ENCODE measurements at regions not wholly inside any gene's neighbourhood (a gene's known extent, or its start where the extent isn't known, plus 50 kb on each side); places are given as distances from the start of the nearest gene placed in this dataset.
"Not testable (repeated sequence)": the region's sequence is repeated elsewhere in the genome, so short reads cannot be mapped to it uniquely, and the experiment has no call there.

GRCh38 chr1:74935446-74935845 is 198.7 kb upstream of the LHX8 start:
- no peak for TF ChIP-seq CTCF (IDR thresholded peaks at IDR 0.05; ENCODE audit: control insufficient read depth, extremely low read depth, insufficient read depth)
- no peak overlapping the region for H3K4me3 ChIP-seq (ENCODE audit: low read depth, low read length)
- no peak for DNase-seq (ENCODE audit: low read depth)

- DNase-seq (ENCODE audit: low read depth): no peak
- no peak overlapping the region for H3K4me3 ChIP-seq (ENCODE audit: low read depth, low read length)
- no peak for TF ChIP-seq CTCF (IDR thresholded peaks at IDR 0.05; ENCODE audit: control insufficient read depth, extremely low read depth, insufficient read depth)
These were observed 197.0 kb upstream of the LHX8 start for GRCh38 chr1:74937176-74937575.

GRCh38 chr1:74943046-74943445 is 191.1 kb upstream of the LHX8 start:
- TF ChIP-seq CTCF (IDR thresholded peaks at IDR 0.05; ENCODE audit: control insufficient read depth, extremely low read depth, insufficient read depth): no peak
- no peak for DNase-seq (ENCODE audit: low read depth)
- H3K4me3 ChIP-seq (ENCODE audit: low read depth, low read length): no peak overlapping the region

- TF ChIP-seq CTCF (IDR thresholded peaks at IDR 0.05; ENCODE audit: control insufficient read depth, extremely low read depth, insufficient read depth): no peak
- no peak overlapping the region for H3K4me3 ChIP-seq (ENCODE audit: low read depth, low read length)
- no peak for DNase-seq (ENCODE audit: low read depth)
These were observed 187.8 kb upstream of the LHX8 start for GRCh38 chr1:74946388-74946787.

GRCh38 chr1:74949348-74949747 is 184.8 kb upstream of the LHX8 start:
- not testable (repeated sequence) for H3K4me3 ChIP-seq (ENCODE audit: low read depth, low read length); DNase-seq (ENCODE audit: low read depth)

GRCh38 chr1:74951981-74952380 is 182.2 kb upstream of the LHX8 start:
- H3K4me3 ChIP-seq (ENCODE audit: low read depth, low read length); DNase-seq (ENCODE audit: low read depth): not testable (repeated sequence)

GRCh38 chr1:74952786-74953185 is 181.4 kb upstream of the LHX8 start:
- DNase-seq (ENCODE audit: low read depth): no peak
- H3K4me3 ChIP-seq (ENCODE audit: low read depth, low read length): no peak overlapping the region
- no peak for TF ChIP-seq CTCF (IDR thresholded peaks at IDR 0.05; ENCODE audit: control insufficient read depth, extremely low read depth, insufficient read depth)

- no peak for TF ChIP-seq CTCF (IDR thresholded peaks at IDR 0.05; ENCODE audit: control insufficient read depth, extremely low read depth, insufficient read depth)
- H3K4me3 ChIP-seq (ENCODE audit: low read depth, low read length): no peak overlapping the region
- DNase-seq (ENCODE audit: low read depth): no peak
These were observed 180.6 kb upstream of the LHX8 start for GRCh38 chr1:74953622-74954021.

Data from LNCaP clone FGC (cell line).